ENCODE measurements at regions not wholly inside any gene's neighbourhood (a gene's known extent, or its start where the extent isn't known, plus 50 kb on each side); places are given as distances from the start of the nearest gene placed in this dataset.

- TF ChIP-seq CTCF (IDR thresholded peaks at IDR 0.05), result no peak
- no peak for TF ChIP-seq POLR2A (IDR thresholded peaks at IDR 0.05)
Observed at GRCh38 chr18:27704736-27705361, 472.1 kb downstream of the CDH2 start.

All from lower leg skin (tissue), 3 donors.